Hepatocyte (in vitro differentiated cells): ENCODE measurements at regions not wholly inside any gene's neighbourhood (a gene's known extent, or its start where the extent isn't known, plus 50 kb on each side); places are given as distances from the start of the nearest gene placed in this dataset.

Experiments
- DNase-seq: peaks from one replicate; pipeline ENCODE4 v3.0.0-alpha.2; 2016; ENCODE audit warnings: low spot score
- H2AFZ ChIP-seq: fragments of 200-600 bp; sonication (generic); 2 replicates; pipeline ENCODE4 v1.6.0; 2016; ENCODE audit warnings: antibody characterized with exemption, mild to moderate bottlenecking
- H3K27ac ChIP-seq: fragments of 200-600 bp; sonication (generic); 2 replicates; pipeline ENCODE4 v1.5.1; 2016; ENCODE audit warnings: mild to moderate bottlenecking
- H3K27me3 ChIP-seq: fragments of 200-600 bp; sonication (generic); 2 replicates; pipeline ENCODE4 v1.6.1; 2016
- H3K36me3 ChIP-seq: fragments of 200-600 bp; sonication (generic); replicated peaks from 2 replicates; pipeline ENCODE4 v1.5.1; 2016; ENCODE audit warnings: low read depth; ENCODE audit not compliant: insufficient read depth
- H3K4me1 ChIP-seq: fragments of 200-600 bp; sonication (generic); 2 replicates; pipeline ENCODE4 v1.5.1; 2016; ENCODE audit warnings: mild to moderate bottlenecking, moderate library complexity; ENCODE audit not compliant: insufficient read depth
- H3K4me2 ChIP-seq: fragments of 200-600 bp; sonication (generic); 2 replicates; pipeline ENCODE4 v1.6.0; 2016
- H3K4me3 ChIP-seq: fragments of 200-600 bp; sonication (generic); 2 replicates; pipeline ENCODE4 v1.5.1; 2016; ENCODE audit warnings: mild to moderate bottlenecking
- H3K79me2 ChIP-seq: fragments of 200-600 bp; sonication (generic); 2 replicates; pipeline ENCODE4 v1.6.0; 2017; ENCODE audit warnings: mild to moderate bottlenecking
- H3K9me2 ChIP-seq: fragments of 200-600 bp; sonication (generic); replicated peaks from 2 replicates; pipeline ENCODE4 v1.6.0; 2017; ENCODE audit warnings: mild to moderate bottlenecking; ENCODE audit not compliant: insufficient read depth
- H3K9me3 ChIP-seq: fragments of 200-600 bp; sonication (generic); 2 replicates; pipeline ENCODE4 v1.5.1; 2016; ENCODE audit warnings: low read depth, mild to moderate bottlenecking
- H4K20me1 ChIP-seq: fragments of 200-600 bp; sonication (generic); 2 replicates; pipeline ENCODE4 v1.6.0; 2016; ENCODE audit warnings: mild to moderate bottlenecking; ENCODE audit not compliant: insufficient read depth, poor library complexity, severe bottlenecking
- CTCF ChIP-seq: fragments of 200-600 bp; sonication (generic); IDR thresholded peaks from 2 replicates; pipeline ENCODE4 v1.5.1; 2016; ENCODE audit warnings: antibody characterized with exemption, mild to moderate bottlenecking; ENCODE audit not compliant: poor library complexity
- EZH2 ChIP-seq: fragments of 200-600 bp; sonication (generic); IDR thresholded peaks from 2 replicates; pipeline ENCODE4 v1.6.1; 2016; ENCODE audit warnings: antibody characterized with exemption, mild to moderate bottlenecking, borderline replicate concordance
- EZH2phosphoT487 ChIP-seq: fragments of 200-600 bp; sonication (generic); IDR thresholded peaks from one replicate; pipeline ENCODE4 v1.6.1; 2018; ENCODE audit warnings: antibody characterized with exemption, mild to moderate bottlenecking, low read depth, moderate library complexity; ENCODE audit not compliant: unreplicated experiment, severe bottlenecking
- WGBS: methylation state at CpG from one replicate; pipeline ENCODE4 v1.1.6; 2016; ENCODE audit warnings: low lambda C conversion rate; ENCODE audit errors: missing lambda C conversion rate; 5-methylcytosine and 5-hydroxymethylcytosine counted together

GRCh38 chr5:120913396-120913795 is 449.3 kb downstream of the PRR16 start:
- WGBS, result 86% methylated on average over 2 of the region's 2 CpGs
- no peak overlapping the region for H3K27ac ChIP-seq
- H3K4me3 ChIP-seq, result no peak overlapping the region
- no peaks in the 10 kb centered on the region for H3K9me2 ChIP-seq
- no peaks in the 10 kb centered on the region for H3K9me3 ChIP-seq
- H2AFZ ChIP-seq, result no peak overlapping the region
- TF ChIP-seq EZH2 (no peak), EZH2phosphoT487 (no peak), CTCF (no peak)
- no peaks in the 10 kb centered on the region for H3K27me3 ChIP-seq
- H3K36me3 ChIP-seq, result no peaks in the 10 kb centered on the region
- H3K79me2 ChIP-seq, result no peaks in the 10 kb centered on the region
- no peak for DNase-seq
- H3K4me2 ChIP-seq, result no peak overlapping the region
- H3K4me1 ChIP-seq, result no peaks in the 10 kb centered on the region
- no peaks in the 10 kb centered on the region for H4K20me1 ChIP-seq

- Histone ChIP-seq H3K9me2 (no peaks in the 10 kb centered on the region), H3K9me3 (no peaks in the 10 kb centered on the region), H2AFZ (no peak overlapping the region), H3K36me3 (no peaks in the 10 kb centered on the region), H3K4me2 (no peak overlapping the region), H3K79me2 (no peaks in the 10 kb centered on the region), H4K20me1 (no peaks in the 10 kb centered on the region), H3K27me3 (no peaks in the 10 kb centered on the region), H3K27ac (no peak overlapping the region), H3K4me3 (no peak overlapping the region), H3K4me1 (no peaks in the 10 kb centered on the region)
- DNase-seq, result no peak
- 90% methylated on average over 1 of the region's 1 CpG for WGBS
- no peak for TF ChIP-seq EZH2
- TF ChIP-seq CTCF, result no peak
- no peak for TF ChIP-seq EZH2phosphoT487
Measured at GRCh38 chr5:120917214-120917758, 453.2 kb downstream of the PRR16 start.

- H3K4me2 ChIP-seq, result no peak overlapping the region
- H3K9me2 ChIP-seq, result no peaks in the 10 kb centered on the region
- H2AFZ ChIP-seq, result no peak overlapping the region
- TF ChIP-seq EZH2phosphoT487 (no peak), EZH2 (no peak), CTCF (no peak)
- H3K36me3 ChIP-seq, result no peaks in the 10 kb centered on the region
- no peak for DNase-seq
- no peaks in the 10 kb centered on the region for H3K9me3 ChIP-seq
- WGBS, result 97% methylated on average over 2 of the region's 2 CpGs
- no peaks in the 10 kb centered on the region for H4K20me1 ChIP-seq
- no peaks in the 10 kb centered on the region for H3K4me1 ChIP-seq
- H3K27me3 ChIP-seq, result no peaks in the 10 kb centered on the region
- no peak overlapping the region for H3K4me3 ChIP-seq
- H3K79me2 ChIP-seq, result no peaks in the 10 kb centered on the region
- no peak overlapping the region for H3K27ac ChIP-seq
Measured at GRCh38 chr5:120919017-120919416, 454.9 kb downstream of the PRR16 start.

GRCh38 chr5:120923026-120923425 is 458.9 kb downstream of the PRR16 start:
- Histone ChIP-seq H3K27me3 (no peaks in the 10 kb centered on the region), H3K79me2 (no peaks in the 10 kb centered on the region), H3K4me3 (no peak overlapping the region), H3K27ac (no peak overlapping the region), H3K9me3 (no peaks in the 10 kb centered on the region), H2AFZ (no peak overlapping the region), H4K20me1 (no peaks in the 10 kb centered on the region), H3K36me3 (no peaks in the 10 kb centered on the region), H3K4me1 (no peaks in the 10 kb centered on the region), H3K9me2 (no peaks in the 10 kb centered on the region), H3K4me2 (no peak overlapping the region)
- TF ChIP-seq EZH2phosphoT487 (no peak), EZH2 (no peak)
- 93% methylated on average over 3 of the region's 3 CpGs for WGBS
- no peak for DNase-seq
